Fibroblast of pulmonary artery (primary cell): ENCODE measurements at regions not wholly inside any gene's neighbourhood (a gene's known extent, or its start where the extent isn't known, plus 50 kb on each side); places are given as distances from the start of the nearest gene placed in this dataset.

ENCODE experiments used
- DNase-seq: peaks from one replicate; pipeline ENCODE4 v3.0.0-alpha.2; 2010; ENCODE audit warnings: low read depth
- H3K4me3 ChIP-seq: replicated peaks from 2 replicates; pipeline ENCODE4 v1.5.1; 2011; ENCODE audit warnings: low read depth, mild to moderate bottlenecking, control low read depth, low read length, moderate library complexity
- TF ChIP-seq, protein P1 (sequence below): IDR thresholded peaks from 2 replicates; pipeline ENCODE4 v1.5.1; 2011; ENCODE audit warnings: mild to moderate bottlenecking, control low read depth, low read length, inconsistent platforms; ENCODE audit errors: missing control alignments

DNA sequence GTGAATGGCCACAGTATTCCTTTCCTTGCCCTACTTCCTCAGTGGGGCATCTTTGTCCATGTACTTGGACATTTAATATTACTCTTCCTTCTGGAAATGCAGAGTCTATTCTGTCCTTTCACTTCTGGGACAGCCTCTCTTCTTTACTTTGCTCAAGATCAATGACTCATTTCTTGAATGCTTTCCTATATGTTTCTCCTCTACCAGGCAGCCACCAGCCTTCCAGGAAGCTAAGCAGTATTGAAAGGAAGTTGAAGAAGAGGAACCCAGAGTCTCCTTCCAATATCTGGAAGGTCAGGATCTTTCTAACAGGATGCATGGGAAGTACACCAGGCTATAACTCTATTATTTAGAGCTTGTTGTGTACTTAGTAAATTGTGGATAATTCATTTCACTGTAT lies 182.8 kb downstream of the CD47 start:
- TF ChIP-seq, protein P1, sequence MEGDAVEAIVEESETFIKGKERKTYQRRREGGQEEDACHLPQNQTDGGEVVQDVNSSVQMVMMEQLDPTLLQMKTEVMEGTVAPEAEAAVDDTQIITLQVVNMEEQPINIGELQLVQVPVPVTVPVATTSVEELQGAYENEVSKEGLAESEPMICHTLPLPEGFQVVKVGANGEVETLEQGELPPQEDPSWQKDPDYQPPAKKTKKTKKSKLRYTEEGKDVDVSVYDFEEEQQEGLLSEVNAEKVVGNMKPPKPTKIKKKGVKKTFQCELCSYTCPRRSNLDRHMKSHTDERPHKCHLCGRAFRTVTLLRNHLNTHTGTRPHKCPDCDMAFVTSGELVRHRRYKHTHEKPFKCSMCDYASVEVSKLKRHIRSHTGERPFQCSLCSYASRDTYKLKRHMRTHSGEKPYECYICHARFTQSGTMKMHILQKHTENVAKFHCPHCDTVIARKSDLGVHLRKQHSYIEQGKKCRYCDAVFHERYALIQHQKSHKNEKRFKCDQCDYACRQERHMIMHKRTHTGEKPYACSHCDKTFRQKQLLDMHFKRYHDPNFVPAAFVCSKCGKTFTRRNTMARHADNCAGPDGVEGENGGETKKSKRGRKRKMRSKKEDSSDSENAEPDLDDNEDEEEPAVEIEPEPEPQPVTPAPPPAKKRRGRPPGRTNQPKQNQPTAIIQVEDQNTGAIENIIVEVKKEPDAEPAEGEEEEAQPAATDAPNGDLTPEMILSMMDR = no peak
- no peak overlapping the region for H3K4me3 ChIP-seq
- no peak for DNase-seq

DNA sequence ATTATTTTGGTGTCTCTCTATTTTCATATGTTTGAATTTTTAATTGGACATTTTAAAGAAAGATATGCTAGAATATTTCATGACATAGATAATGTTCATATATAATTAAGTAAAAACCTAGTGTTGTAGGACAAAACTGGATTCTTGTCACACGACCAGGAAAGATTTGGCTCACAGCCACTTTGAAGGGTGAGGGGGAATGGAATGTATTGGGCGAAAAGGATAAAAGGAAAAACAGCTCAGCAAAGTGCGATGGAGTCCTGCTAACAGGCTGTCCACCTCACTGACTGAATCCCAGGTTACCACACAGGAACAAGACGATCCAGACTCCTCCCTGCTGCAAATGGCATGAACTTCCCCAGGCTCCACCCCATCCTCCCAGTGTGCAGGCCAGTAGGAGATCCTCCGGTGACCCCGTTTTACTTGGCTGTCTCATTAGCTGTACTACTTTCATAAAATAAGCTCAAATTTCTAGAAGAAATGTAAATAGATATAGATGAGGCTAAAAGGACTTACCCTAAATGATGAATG lies 186.2 kb downstream of the CD47 start:
- TF ChIP-seq, protein P1 = no peak
- H3K4me3 ChIP-seq = no peak overlapping the region
- DNase-seq = peak; percentile 28

DNA sequence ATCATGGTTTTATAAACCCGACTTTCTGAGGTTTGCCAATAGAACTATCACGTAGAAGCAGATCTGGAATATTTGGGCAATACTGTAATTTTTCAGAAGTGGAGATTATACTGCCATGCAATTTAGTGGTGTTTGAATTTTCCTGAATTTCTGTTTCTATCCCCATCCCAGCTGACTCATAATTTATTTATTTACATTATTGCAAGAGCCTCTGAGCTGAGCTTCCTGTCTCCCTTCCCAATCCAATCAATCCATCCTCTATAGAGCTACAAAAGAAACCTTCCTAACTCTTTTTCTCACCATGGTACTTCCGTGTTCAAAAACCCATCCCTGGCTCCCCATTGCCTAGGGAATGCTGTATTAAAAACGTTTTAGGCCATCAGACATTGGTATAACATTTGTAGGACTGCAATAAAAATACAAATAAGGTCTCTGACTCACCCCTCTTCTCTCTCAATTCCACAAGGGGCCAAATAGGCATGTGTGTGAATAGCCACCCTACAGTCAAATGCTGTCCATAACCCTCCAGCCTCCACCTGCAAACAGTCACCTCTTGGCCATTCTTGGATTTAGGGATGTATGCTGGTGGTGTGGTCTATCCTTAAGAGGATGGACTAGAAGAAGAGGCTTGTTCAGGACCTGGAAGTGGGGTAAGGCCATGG lies 190.7 kb downstream of the CD47 start:
- TF ChIP-seq, protein P1 = no peak
- peak; percentile 16 for DNase-seq
- H3K4me3 ChIP-seq = no peak overlapping the region

DNA sequence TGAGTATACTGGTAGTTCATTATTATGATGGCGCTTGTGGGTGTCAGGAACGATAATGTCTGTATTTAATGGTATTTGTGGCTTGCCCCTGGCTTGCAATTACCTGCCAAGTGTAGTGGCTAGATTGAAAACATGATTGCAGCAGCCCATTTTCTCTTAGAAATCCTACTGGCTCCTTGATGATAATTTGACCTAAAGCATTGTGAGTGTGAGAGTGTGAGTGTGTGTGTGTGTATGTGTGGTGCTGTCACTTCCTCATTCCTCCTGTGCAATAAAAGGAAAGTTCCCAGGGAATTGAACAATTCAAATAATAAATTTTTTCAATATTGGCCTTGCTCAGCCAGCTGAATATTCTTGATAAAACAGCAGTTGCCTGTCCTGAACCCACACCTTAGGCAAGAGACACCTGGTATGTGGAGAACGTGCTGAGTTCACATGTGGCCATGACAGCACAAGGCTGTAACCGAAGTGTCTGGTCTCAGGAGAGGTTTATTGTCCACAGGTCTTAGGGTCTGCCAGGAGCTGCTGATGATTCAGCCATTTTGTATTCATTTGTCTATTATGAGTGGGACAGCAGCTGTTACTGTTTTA lies 193.3 kb downstream of the CD47 start:
- TF ChIP-seq, protein P1 = no peak
- no peak overlapping the region for H3K4me3 ChIP-seq
- peak; percentile 14 for DNase-seq

DNA sequence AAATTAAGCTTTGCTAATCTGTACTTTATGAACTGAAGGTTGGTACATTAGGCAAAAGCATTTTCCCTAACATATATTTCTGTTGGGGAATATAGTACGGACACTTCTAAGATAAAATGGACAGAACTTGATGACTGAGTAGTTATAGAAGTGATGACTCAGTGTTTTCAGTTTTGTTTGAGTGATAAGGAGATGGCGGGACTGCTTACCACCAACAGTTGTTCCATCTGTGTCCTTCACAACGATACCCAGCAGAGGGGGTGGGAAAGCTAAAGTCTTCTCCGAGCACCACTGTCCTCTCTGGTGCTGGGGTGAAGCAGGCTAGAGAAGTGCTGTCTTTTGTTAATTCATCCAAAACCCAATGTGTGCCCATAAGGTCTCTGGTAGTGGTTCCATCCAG lies 195.8 kb downstream of the CD47 start:
- H3K4me3 ChIP-seq = no peak overlapping the region
- DNase-seq = no peak
- TF ChIP-seq, protein P1 = no peak

DNA sequence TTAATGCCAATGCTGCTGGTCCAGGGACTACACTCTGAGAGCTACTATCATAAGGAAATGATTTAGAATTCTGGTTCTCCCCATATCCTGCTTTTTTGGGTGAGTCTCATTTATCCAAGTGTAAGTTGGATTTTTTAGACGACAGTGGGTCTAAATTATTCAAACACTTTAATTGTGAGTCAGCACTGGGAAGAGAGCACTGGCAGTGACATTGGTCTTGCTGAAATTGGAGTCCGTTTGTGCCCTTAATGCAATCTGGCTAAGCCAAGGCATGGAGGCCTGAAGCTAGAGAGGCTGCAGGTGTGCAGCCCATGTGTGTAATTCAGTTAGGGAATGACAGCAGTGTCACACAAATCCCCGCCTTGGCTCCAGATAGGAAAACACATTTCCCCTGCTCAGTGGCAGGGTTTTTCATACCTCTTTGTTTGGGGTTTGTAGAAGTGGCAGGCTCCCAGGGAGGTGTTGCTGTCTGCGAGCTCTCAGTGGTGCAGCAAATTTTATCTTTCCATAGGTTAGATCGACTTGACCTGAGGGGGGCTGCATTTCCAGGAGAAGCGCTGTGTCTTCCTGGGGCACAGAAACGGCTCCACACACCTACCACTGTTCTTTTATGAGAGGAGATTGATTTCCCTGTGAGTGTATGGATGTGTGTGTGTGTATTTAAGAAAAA lies 197.7 kb downstream of the CD47 start:
- DNase-seq = no peak
- no peak overlapping the region for H3K4me3 ChIP-seq
- TF ChIP-seq, protein P1 = no peak
